C4-2B (cell line): ENCODE measurements at regions not wholly inside any gene's neighbourhood (a gene's known extent, or its start where the extent isn't known, plus 50 kb on each side); places are given as distances from the start of the nearest gene placed in this dataset.

Experiments used
- H3K27ac ChIP-seq: fragments of 450-650 bp; 2 replicates; pipeline ENCODE4 v1.5.1; 2017
- ZFX ChIP-seq: fragments of 450-650 bp; IDR thresholded peaks from 2 replicates; pipeline ENCODE4 v1.6.1; 2017
- TF ChIP-seq, protein P1 (sequence below): fragments of 450-650 bp; conservative IDR thresholded peaks from 2 replicates; pipeline ENCODE4 v1.5.1; 2017; ENCODE audit warnings: mild to moderate bottlenecking

GRCh38 chr16:26317885-26318284 lies 626.1 kb downstream of the HS3ST4 start:
- no peak for TF ChIP-seq ZFX
- TF ChIP-seq, protein P1, sequence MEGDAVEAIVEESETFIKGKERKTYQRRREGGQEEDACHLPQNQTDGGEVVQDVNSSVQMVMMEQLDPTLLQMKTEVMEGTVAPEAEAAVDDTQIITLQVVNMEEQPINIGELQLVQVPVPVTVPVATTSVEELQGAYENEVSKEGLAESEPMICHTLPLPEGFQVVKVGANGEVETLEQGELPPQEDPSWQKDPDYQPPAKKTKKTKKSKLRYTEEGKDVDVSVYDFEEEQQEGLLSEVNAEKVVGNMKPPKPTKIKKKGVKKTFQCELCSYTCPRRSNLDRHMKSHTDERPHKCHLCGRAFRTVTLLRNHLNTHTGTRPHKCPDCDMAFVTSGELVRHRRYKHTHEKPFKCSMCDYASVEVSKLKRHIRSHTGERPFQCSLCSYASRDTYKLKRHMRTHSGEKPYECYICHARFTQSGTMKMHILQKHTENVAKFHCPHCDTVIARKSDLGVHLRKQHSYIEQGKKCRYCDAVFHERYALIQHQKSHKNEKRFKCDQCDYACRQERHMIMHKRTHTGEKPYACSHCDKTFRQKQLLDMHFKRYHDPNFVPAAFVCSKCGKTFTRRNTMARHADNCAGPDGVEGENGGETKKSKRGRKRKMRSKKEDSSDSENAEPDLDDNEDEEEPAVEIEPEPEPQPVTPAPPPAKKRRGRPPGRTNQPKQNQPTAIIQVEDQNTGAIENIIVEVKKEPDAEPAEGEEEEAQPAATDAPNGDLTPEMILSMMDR: no peak
- no peak overlapping the region for H3K27ac ChIP-seq

GRCh38 chr16:26330654-26331053 lies 638.9 kb downstream of the HS3ST4 start:
- no peak for TF ChIP-seq ZFX
- TF ChIP-seq, protein P1: no peak
- H3K27ac ChIP-seq: no peak overlapping the region

- TF ChIP-seq ZFX: no peak
- TF ChIP-seq, protein P1: no peak
- no peak overlapping the region for H3K27ac ChIP-seq
Observed at GRCh38 chr16:26334218-26335111, 642.7 kb downstream of the HS3ST4 start.

GRCh38 chr16:26335236-26335853 lies 643.6 kb downstream of the HS3ST4 start:
- no peak for TF ChIP-seq ZFX
- TF ChIP-seq, protein P1: no peak
- H3K27ac ChIP-seq: no peak overlapping the region

- H3K27ac ChIP-seq: no peak overlapping the region
Observed at GRCh38 chr16:26342621-26343020, 650.9 kb downstream of the HS3ST4 start.

GRCh38 chr16:26344240-26344776 lies 652.5 kb downstream of the HS3ST4 start:
- no peak overlapping the region for H3K27ac ChIP-seq
- TF ChIP-seq, protein P1: no peak
- TF ChIP-seq ZFX: no peak

More at GRCh38 chr16:26342621-26343020, 650.9 kb downstream of the HS3ST4 start:
- TF ChIP-seq ZFX: no peak

- TF ChIP-seq, protein P1: no peak
- no peak for TF ChIP-seq ZFX
Observed at GRCh38 chr16:26344976-26345375, 653.2 kb downstream of the HS3ST4 start.

More at GRCh38 chr16:26344976-26345375, 653.2 kb downstream of the HS3ST4 start:
- H3K27ac ChIP-seq: no peak overlapping the region
